ENCODE measurements at regions not wholly inside any gene's neighbourhood (a gene's known extent, or its start where the extent isn't known, plus 50 kb on each side); places are given as distances from the start of the nearest gene placed in this dataset.

DNA sequence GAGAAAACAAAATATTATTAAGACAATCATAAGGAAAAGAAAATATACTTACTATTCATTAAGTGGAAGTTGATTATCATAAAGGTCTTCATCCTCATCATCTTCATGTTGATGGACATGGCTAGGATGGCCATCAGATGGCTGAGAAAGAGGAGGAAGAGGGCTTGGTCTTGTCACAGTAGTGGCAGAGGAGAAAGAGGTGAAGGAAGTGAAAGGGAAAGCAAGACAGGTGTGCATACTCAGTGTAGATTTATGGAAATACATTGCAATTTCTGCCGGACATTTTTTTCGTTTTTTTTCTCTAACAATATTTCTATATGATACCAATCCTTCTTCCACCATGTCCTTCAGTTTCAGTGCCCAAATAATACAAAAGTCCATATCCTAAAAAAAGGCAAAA lies 1409.8 kb downstream of the PCDH7 start:
- CTCF ChIA-PET, result no interaction called here
- intact Hi-C loops (cut with micrococcal nuclease; ENCODE audit: unreplicated experiment), result no loop called here
- no TSS peak for BruUV-seq (replicated peaks)
- Mint-ChIP-seq H3K27ac (ENCODE audit: unreplicated experiment) (no peak overlapping the region), H3K4me1 (ENCODE audit: low read depth, unreplicated experiment) (no peaks in the 10 kb centered on the region), H3K4me3 (ENCODE audit: low read depth, unreplicated experiment) (no peak overlapping the region), H3K9me3 (ENCODE audit: low read depth, unreplicated experiment) (peaks cover 3% of the 10 kb centered on the region), H3K27me3 (ENCODE audit: unreplicated experiment) (no peaks in the 10 kb centered on the region), H3K36me3 (ENCODE audit: insufficient read depth, unreplicated experiment) (no peaks in the 10 kb centered on the region)
- TF ChIP-seq, protein P1, sequence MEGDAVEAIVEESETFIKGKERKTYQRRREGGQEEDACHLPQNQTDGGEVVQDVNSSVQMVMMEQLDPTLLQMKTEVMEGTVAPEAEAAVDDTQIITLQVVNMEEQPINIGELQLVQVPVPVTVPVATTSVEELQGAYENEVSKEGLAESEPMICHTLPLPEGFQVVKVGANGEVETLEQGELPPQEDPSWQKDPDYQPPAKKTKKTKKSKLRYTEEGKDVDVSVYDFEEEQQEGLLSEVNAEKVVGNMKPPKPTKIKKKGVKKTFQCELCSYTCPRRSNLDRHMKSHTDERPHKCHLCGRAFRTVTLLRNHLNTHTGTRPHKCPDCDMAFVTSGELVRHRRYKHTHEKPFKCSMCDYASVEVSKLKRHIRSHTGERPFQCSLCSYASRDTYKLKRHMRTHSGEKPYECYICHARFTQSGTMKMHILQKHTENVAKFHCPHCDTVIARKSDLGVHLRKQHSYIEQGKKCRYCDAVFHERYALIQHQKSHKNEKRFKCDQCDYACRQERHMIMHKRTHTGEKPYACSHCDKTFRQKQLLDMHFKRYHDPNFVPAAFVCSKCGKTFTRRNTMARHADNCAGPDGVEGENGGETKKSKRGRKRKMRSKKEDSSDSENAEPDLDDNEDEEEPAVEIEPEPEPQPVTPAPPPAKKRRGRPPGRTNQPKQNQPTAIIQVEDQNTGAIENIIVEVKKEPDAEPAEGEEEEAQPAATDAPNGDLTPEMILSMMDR (IDR thresholded peaks at IDR 0.05; ENCODE audit: unreplicated experiment), result no peak
- DNase-seq, result no peak

DNA sequence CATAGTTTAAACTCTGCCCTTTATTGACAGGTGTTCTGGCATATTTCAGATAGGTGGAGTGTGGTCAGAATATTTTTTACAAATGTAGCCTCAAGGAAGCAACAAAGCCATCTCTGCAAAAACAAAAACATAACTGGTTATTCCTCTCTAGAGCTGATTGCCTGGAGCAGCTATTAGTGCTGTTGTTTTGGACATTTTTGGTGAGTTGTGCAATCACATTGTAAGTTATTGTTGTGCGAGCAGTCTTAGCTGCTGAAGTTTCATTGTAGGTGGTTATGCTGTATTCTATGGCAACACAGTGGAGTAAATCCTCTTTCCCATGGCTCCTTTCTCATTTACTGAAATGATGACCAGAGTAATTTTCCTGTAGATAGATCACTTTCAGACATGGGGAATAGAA lies 1413.0 kb downstream of the PCDH7 start:
- Mint-ChIP-seq H3K36me3 (ENCODE audit: insufficient read depth, unreplicated experiment) (no peaks in the 10 kb centered on the region), H3K9me3 (ENCODE audit: low read depth, unreplicated experiment) (peaks cover 3% of the 10 kb centered on the region), H3K4me1 (ENCODE audit: low read depth, unreplicated experiment) (no peaks in the 10 kb centered on the region), H3K27ac (ENCODE audit: unreplicated experiment) (no peak overlapping the region), H3K4me3 (ENCODE audit: low read depth, unreplicated experiment) (no peak overlapping the region), H3K27me3 (ENCODE audit: unreplicated experiment) (no peaks in the 10 kb centered on the region)
- BruUV-seq (replicated peaks), result no TSS peak
- no peak for DNase-seq
- TF ChIP-seq, protein P1 (IDR thresholded peaks at IDR 0.05; ENCODE audit: unreplicated experiment), result no peak
- intact Hi-C loops (cut with micrococcal nuclease; ENCODE audit: unreplicated experiment), result no loop called here
- CTCF ChIA-PET, result no interaction called here

DNA sequence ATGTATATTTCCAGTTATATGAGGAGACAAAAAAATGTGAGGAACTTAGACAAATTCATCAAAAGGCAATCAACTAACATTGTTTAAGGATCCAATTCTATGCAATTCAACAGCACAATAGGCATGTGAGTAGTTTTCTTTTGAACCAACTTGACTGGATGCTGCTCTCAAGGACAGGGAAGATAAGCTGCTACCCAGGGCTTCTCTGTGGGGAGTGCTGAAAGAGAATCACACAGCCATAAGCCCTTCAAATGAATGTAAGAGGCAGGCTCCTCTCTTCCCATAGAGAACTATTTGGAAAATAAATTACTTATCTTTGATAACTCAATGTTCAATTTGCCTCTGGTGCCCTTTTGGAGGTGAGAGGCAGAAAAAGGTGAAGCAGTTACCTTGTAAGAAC lies 1413.6 kb downstream of the PCDH7 start:
- TF ChIP-seq, protein P1 (IDR thresholded peaks at IDR 0.05; ENCODE audit: unreplicated experiment), result no peak
- intact Hi-C loops (cut with micrococcal nuclease; ENCODE audit: unreplicated experiment), result no loop called here
- CTCF ChIA-PET, result no interaction called here
- H3K4me3 Mint-ChIP-seq (ENCODE audit: low read depth, unreplicated experiment), result no peak overlapping the region
- H3K36me3 Mint-ChIP-seq (ENCODE audit: insufficient read depth, unreplicated experiment), result no peaks in the 10 kb centered on the region
- H3K4me1 Mint-ChIP-seq (ENCODE audit: low read depth, unreplicated experiment), result no peaks in the 10 kb centered on the region
- H3K27ac Mint-ChIP-seq (ENCODE audit: unreplicated experiment), result no peak overlapping the region
- DNase-seq, result no peak
- no peaks in the 10 kb centered on the region for H3K27me3 Mint-ChIP-seq (ENCODE audit: unreplicated experiment)
- peaks cover 3% of the 10 kb centered on the region for H3K9me3 Mint-ChIP-seq (ENCODE audit: low read depth, unreplicated experiment)
- BruUV-seq (replicated peaks), result no TSS peak

GRCh38 chr4:32135642-32136041 lies 1415.5 kb downstream of the PCDH7 start:
- TF ChIP-seq, protein P1 (IDR thresholded peaks at IDR 0.05; ENCODE audit: unreplicated experiment), result no peak
- DNase-seq, result no peak
- no TSS peak for BruUV-seq (replicated peaks)
- CTCF ChIA-PET, result no interaction called here
- H3K4me3 Mint-ChIP-seq (ENCODE audit: low read depth, unreplicated experiment), result no peak overlapping the region
- intact Hi-C loops (cut with micrococcal nuclease; ENCODE audit: unreplicated experiment), result no loop called here
- no peaks in the 10 kb centered on the region for H3K36me3 Mint-ChIP-seq (ENCODE audit: insufficient read depth, unreplicated experiment)
- H3K9me3 Mint-ChIP-seq (ENCODE audit: low read depth, unreplicated experiment), result peaks cover 3% of the 10 kb centered on the region
- H3K27ac Mint-ChIP-seq (ENCODE audit: unreplicated experiment), result no peak overlapping the region
- no peaks in the 10 kb centered on the region for H3K27me3 Mint-ChIP-seq (ENCODE audit: unreplicated experiment)
- H3K4me1 Mint-ChIP-seq (ENCODE audit: low read depth, unreplicated experiment), result no peaks in the 10 kb centered on the region

Measured in Calu3 (cell line).